ENCODE measurements at regions not wholly inside any gene's neighbourhood (a gene's known extent, or its start where the extent isn't known, plus 50 kb on each side); places are given as distances from the start of the nearest gene placed in this dataset.

DNA sequence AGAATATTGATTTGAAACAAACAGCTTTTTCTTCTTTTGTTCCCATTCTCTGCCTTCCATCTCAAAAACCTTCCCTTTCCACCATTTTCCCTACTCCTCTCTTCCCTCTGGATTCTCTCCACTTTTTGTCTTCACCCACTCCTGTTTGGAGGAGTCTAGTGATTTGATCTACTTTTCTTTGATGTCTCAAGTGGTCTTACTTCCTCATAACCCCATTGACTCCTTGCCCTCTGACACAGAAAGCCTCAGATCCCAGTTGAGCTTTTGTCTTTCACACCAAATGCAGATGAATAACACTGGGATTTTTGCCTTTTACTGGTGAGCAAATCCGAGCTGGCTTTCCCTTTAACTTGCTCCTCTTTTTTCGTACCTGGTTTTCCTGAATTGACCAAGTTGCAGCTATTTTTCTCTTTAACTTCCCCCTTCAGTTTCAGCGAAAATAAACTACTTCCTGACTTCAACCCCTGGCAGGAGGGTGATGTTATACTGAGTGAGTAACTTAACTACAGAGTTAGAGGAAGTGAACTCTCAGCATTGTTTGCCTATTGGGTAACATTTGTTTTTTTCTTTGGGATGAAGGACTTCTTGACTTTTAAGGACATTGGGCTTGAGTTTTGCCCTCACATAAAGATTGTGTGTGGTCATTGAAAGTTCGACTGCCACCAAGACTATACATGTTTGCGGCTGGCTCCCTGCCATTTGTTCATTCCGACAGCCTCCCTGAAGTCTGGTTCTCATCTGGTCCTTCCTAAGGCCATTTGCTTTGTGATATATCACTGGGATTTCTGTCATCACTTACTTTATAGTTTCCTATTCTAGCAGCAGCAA is 392.8 kb upstream of the NR3C2 start:
- Histone ChIP-seq H3K27ac (no peak overlapping the region), H3K36me3 (no peaks in the 10 kb centered on the region), H3K27me3 (replicated peaks; ENCODE audit: insufficient read depth) (no peaks in the 10 kb centered on the region), H3K4me3 (no peak overlapping the region), H3K4me1 (ENCODE audit: control insufficient read depth in 1 of 2, low read depth in 2 of 2) (peaks cover 0 to 6% of the 10 kb centered on the region in 2 donors), H3K9me3 (no peaks in the 10 kb centered on the region)
- DNase-seq (ENCODE audit: low spot score), result no peak
- no peak for ATAC-seq (ENCODE audit: insufficient number of reproducible peaks, low FRiP score, low read depth)
- TF ChIP-seq, protein P1, sequence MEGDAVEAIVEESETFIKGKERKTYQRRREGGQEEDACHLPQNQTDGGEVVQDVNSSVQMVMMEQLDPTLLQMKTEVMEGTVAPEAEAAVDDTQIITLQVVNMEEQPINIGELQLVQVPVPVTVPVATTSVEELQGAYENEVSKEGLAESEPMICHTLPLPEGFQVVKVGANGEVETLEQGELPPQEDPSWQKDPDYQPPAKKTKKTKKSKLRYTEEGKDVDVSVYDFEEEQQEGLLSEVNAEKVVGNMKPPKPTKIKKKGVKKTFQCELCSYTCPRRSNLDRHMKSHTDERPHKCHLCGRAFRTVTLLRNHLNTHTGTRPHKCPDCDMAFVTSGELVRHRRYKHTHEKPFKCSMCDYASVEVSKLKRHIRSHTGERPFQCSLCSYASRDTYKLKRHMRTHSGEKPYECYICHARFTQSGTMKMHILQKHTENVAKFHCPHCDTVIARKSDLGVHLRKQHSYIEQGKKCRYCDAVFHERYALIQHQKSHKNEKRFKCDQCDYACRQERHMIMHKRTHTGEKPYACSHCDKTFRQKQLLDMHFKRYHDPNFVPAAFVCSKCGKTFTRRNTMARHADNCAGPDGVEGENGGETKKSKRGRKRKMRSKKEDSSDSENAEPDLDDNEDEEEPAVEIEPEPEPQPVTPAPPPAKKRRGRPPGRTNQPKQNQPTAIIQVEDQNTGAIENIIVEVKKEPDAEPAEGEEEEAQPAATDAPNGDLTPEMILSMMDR (IDR thresholded peaks at IDR 0.05), result no peak

DNA sequence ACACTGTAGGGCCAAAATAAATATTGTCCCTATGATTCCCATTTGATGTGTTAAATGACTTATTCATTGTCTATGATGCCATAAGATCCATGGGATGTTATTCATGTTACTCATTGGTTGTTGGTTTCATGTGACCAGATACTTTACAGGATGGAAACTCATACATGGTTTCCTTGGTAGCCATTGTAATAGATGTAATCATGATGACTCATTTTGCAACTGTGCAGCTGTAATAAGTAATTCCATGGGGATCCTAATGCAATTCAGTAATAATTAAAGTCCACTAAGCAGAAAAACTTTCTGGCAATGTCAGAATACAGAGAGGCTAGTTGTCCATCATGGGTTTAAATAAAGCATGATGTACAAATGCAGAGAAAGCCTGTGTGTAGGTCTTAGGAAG is 389.7 kb upstream of the NR3C2 start:
- no peak for ATAC-seq (ENCODE audit: insufficient number of reproducible peaks, low FRiP score, low read depth)
- DNase-seq (ENCODE audit: low spot score), result no peak
- H3K4me3 ChIP-seq, result no peak overlapping the region
- H3K27ac ChIP-seq, result no peak overlapping the region
- TF ChIP-seq, protein P1 (IDR thresholded peaks at IDR 0.05), result no peak
- H3K36me3 ChIP-seq, result no peaks in the 10 kb centered on the region
- no peaks in the 10 kb centered on the region for H3K9me3 ChIP-seq
- H3K4me1 ChIP-seq (ENCODE audit: control insufficient read depth in 1 of 2, low read depth in 2 of 2), result peaks cover 0 to 6% of the 10 kb centered on the region in 2 donors
- H3K27me3 ChIP-seq (replicated peaks; ENCODE audit: insufficient read depth), result no peaks in the 10 kb centered on the region

DNA sequence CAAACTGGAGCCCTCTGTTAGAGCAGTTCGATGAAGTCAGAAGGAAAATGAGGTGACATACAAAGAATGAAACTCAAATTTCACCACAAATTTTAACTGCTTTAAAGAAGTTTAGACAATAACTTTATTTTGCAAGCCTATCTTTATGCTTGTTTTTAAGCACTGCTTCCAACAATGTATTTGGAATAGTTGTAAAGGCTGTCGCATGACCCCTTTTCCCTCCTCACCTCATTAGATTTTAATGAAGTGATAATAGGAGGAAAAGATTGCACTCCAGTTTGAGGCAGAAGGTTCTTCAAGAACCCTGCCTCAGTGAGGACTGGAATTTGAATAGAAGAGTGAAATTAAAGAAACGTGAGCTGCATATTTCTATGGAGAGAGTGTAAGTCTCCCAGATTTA is 386.1 kb upstream of the NR3C2 start:
- no peak overlapping the region for H3K4me3 ChIP-seq
- no peaks in the 10 kb centered on the region for H3K27me3 ChIP-seq (replicated peaks; ENCODE audit: insufficient read depth)
- no peak overlapping the region for H3K27ac ChIP-seq
- H3K36me3 ChIP-seq, result no peaks in the 10 kb centered on the region
- ATAC-seq (ENCODE audit: insufficient number of reproducible peaks, low FRiP score, low read depth), result no peak
- H3K4me1 ChIP-seq (ENCODE audit: control insufficient read depth in 1 of 2, low read depth in 2 of 2), result no peaks in the 10 kb centered on the region
- DNase-seq (ENCODE audit: low spot score), result no peak
- TF ChIP-seq, protein P1 (IDR thresholded peaks at IDR 0.05), result no peak
- H3K9me3 ChIP-seq, result no peaks in the 10 kb centered on the region

DNA sequence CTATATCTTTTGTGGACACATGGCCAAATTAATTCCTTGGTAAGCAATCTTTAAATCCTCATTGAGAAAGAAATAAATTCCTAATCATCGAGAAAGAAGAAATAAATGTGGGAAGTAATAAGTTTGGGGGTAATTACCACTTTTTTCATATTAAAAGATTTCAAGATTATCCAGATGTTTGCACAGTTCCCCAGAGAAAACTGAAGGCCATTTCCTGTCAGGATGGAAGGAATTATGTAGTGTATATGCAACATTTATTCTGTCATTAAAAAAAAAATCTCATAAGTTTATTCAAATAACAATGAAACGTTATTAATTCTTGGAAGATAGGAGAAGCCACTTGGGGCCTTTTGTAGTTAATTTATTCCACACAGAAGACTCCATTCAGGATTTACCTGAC is 385.6 kb upstream of the NR3C2 start:
- no peak overlapping the region for H3K4me3 ChIP-seq
- H3K9me3 ChIP-seq, result no peaks in the 10 kb centered on the region
- DNase-seq (ENCODE audit: low spot score) (no peak), ATAC-seq (ENCODE audit: insufficient number of reproducible peaks, low FRiP score, low read depth) (no peak)
- no peaks in the 10 kb centered on the region for H3K36me3 ChIP-seq
- TF ChIP-seq, protein P1 (IDR thresholded peaks at IDR 0.05), result no peak
- H3K27ac ChIP-seq, result no peak overlapping the region
- no peaks in the 10 kb centered on the region for H3K4me1 ChIP-seq (ENCODE audit: control insufficient read depth in 1 of 2, low read depth in 2 of 2)
- no peaks in the 10 kb centered on the region for H3K27me3 ChIP-seq (replicated peaks; ENCODE audit: insufficient read depth)

DNA sequence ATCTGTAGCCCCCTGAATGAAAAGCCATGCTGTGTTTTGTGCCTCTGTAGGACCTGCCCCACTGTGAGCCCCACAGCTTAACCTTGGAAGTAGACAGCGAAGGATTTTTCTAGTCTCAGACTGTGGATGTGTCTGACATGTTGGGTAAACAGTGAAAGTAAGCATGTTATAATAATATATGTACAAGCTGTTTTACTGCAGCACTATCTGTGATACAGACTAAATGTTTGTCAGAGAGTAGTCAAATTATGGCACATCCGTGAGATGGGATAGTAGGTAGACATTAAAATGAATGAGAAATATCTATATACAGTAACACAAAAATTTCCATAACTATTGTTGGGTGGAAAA is 381.2 kb upstream of the NR3C2 start:
- no peak for DNase-seq (ENCODE audit: low spot score)
- no peaks in the 10 kb centered on the region for H3K27me3 ChIP-seq (replicated peaks; ENCODE audit: insufficient read depth)

More for the DNA sequence above, 381.2 kb upstream of the NR3C2 start:
- TF ChIP-seq, protein P1 (IDR thresholded peaks at IDR 0.05), result no peak
- H3K36me3 ChIP-seq, result no peaks in the 10 kb centered on the region
- no peak for ATAC-seq (ENCODE audit: insufficient number of reproducible peaks, low FRiP score, low read depth)
- no peaks in the 10 kb centered on the region for H3K9me3 ChIP-seq
- H3K27ac ChIP-seq, result no peak overlapping the region
- no peaks in the 10 kb centered on the region for H3K4me1 ChIP-seq (ENCODE audit: control insufficient read depth in 1 of 2, low read depth in 2 of 2)
- no peak overlapping the region for H3K4me3 ChIP-seq

Measured in thoracic aorta (tissue), 2 donors.